Lung (tissue), 11 donors: ENCODE measurements at regions not wholly inside any gene's neighbourhood (a gene's known extent, or its start where the extent isn't known, plus 50 kb on each side); places are given as distances from the start of the nearest gene placed in this dataset.

Experiments
- ATAC-seq: fragments of 200-7000 bp; cut with Tn5 transposase; one replicate; pipeline ENCODE4 v1.9.1; 2020; ENCODE audit warnings: moderate number of reproducible peaks; ENCODE audit not compliant: insufficient read depth, low FRiP score
- DNase-seq, 3 donors: peaks; one replicate each; pipeline ENCODE4 v3.0.0-alpha.2; 2013 to 2017
- H3K27ac ChIP-seq, 2 donors: one replicate each; pipeline ENCODE4 v1.5.1; 2013; ENCODE audit warnings: mild to moderate bottlenecking in 2 of 2, moderate library complexity in 2 of 2, control low read depth in 1 of 2, inconsistent platforms in 1 of 2, low read depth in 1 of 2, low read length in 1 of 2
- H3K27me3 ChIP-seq, 3 donors: one replicate each; pipeline ENCODE4 v1.5.1; 2013; ENCODE audit warnings: low read length in 2 of 3; ENCODE audit not compliant: control insufficient read depth in 3 of 3, insufficient read depth in 3 of 3
- H3K36me3 ChIP-seq, 4 donors: one replicate each; pipeline ENCODE4 v1.5.1; 2013; ENCODE audit warnings: low read length in 4 of 4, mild to moderate bottlenecking in 1 of 4, moderate library complexity in 1 of 4; ENCODE audit not compliant: control insufficient read depth in 4 of 4, insufficient read depth in 4 of 4
- H3K4me1 ChIP-seq, 5 donors: one replicate each; pipeline ENCODE4 v1.5.1; 2013; ENCODE audit warnings: low read length in 5 of 5, mild to moderate bottlenecking in 2 of 5, moderate library complexity in 1 of 5; ENCODE audit not compliant: control insufficient read depth in 5 of 5, insufficient read depth in 5 of 5
- H3K4me3 ChIP-seq: one replicate; pipeline ENCODE4 v1.5.1; 2013; ENCODE audit warnings: mild to moderate bottlenecking, control low read depth, moderate library complexity
- H3K9ac ChIP-seq, 2 donors: one replicate each; pipeline ENCODE4 v1.5.1; 2013; ENCODE audit warnings: low read length in 2 of 2, control low read depth in 1 of 2; ENCODE audit not compliant: insufficient read depth in 1 of 2
- H3K9me3 ChIP-seq, 4 donors: one replicate each; pipeline ENCODE4 v1.5.1; 2013; ENCODE audit warnings: low read length in 3 of 4, mild to moderate bottlenecking in 1 of 4, moderate library complexity in 1 of 4; ENCODE audit not compliant: control insufficient read depth in 4 of 4, insufficient read depth in 3 of 4
- CTCF ChIP-seq: IDR thresholded peaks from 2 replicates; pipeline ENCODE4 v1.5.1; 2012; ENCODE audit warnings: mild to moderate bottlenecking; ENCODE audit errors: control extremely low read depth, extremely low read depth
- WGBS, 2 donors: extraction: QIAGEN DNeasy Blood & Tissue Kit; methylation state at CpG; one replicate each; pipeline ENCODE4 v1.1.7; 2013; 5-methylcytosine and 5-hydroxymethylcytosine counted together
- donor health status: control.
- donor health status: control.
- donor health status: Bipolar disorder and iron deficiency.
- donor health status: healthy.
- donor health status: DM: yes; HTN: yes; CAD: no.

GRCh38 chr5:132138260-132138659 is 64.7 kb downstream of the CSF2 start:
- DNase-seq (no peak), ATAC-seq (no peak)
- Histone ChIP-seq H3K36me3 (no peaks in the 10 kb centered on the region), H3K27me3 (no peaks in the 10 kb centered on the region), H3K9ac (no peak overlapping the region), H3K9me3 (peaks cover 0 to 5% (median 0%) of the 10 kb centered on the region in 4 donors), H3K27ac (no peak overlapping the region), H3K4me3 (no peak overlapping the region), H3K4me1 (no peaks in the 10 kb centered on the region)
- 49 to 62% methylated on average over 1 of the region's 1 CpG for WGBS, 2 donors
- TF ChIP-seq CTCF, result no peak
